ENCODE measurements at regions not wholly inside any gene's neighbourhood (a gene's known extent, or its start where the extent isn't known, plus 50 kb on each side); places are given as distances from the start of the nearest gene placed in this dataset.

DNA sequence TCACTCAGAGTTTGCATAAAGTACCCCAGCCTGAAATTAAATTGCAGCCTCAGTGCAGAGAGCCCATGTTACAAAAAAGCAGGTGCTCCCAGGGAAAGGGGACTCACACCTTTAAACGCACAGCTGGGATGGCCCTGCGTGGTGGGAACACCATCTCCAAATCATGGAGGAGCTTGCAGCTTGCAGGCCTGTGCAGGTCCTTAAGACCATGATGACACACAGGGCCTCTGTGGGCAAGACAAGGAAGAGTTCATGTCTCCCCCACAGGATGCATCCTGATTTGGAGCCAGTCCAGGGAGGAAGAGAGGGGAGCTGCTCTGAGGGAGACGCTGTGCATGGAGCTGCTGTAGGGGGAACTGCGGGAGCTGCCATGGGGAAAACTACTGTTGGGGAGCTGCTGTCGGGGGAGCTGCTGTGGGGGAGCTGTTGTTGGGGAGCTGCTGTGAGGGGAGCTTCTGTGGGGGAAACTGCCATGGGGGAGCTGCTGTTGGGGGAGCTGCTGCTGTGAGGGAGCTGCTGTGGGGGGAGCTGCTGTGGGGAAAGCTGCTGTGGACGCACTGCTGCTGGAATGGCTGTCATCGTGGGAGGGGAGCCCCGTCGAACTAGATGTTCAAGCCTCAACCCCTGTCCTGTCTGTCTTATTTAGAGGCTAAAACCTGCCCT lies 113.9 kb downstream of the MATN1 start:
- no peak for DNase-seq

DNA sequence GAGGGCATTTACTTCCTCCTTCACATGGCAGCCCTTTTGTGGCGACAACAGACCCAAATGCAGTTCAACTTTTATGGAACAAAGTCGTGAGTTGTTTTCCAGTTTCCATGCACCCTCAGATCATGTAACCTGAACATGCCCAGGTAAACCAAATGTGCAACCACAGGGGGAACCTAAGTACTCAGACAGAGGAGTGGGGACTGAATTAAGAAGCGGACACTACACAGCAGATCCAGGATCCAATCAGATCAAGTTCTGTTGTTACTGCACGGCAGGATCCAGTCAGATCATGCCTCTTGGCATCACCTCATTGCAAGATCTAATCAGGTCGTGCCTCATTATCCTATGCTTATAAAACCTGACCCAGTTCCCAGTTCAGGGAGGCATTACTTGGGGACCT lies 115.7 kb downstream of the MATN1 start:
- DNase-seq, result no peak

DNA sequence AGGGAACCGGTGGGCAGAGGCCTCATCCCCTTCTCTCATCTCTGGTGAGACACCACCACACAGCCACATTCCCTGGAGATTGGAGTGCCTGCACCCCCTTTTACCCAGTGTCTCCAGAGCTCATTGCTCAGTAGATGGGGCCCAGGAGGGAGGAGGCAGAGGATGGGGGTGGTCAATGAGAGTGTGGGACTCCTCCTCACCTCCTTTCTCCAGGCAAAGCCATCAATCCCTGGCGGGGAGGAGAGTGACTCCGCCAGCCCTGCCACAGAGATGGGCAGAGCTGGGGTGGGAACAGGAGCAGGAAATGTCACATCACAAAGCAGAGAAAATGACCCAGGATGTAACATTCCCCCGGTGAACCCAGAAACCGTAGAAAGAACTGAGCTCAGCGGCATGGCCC lies 117.2 kb downstream of the MATN1 start:
- DNase-seq, result no peak

DNA sequence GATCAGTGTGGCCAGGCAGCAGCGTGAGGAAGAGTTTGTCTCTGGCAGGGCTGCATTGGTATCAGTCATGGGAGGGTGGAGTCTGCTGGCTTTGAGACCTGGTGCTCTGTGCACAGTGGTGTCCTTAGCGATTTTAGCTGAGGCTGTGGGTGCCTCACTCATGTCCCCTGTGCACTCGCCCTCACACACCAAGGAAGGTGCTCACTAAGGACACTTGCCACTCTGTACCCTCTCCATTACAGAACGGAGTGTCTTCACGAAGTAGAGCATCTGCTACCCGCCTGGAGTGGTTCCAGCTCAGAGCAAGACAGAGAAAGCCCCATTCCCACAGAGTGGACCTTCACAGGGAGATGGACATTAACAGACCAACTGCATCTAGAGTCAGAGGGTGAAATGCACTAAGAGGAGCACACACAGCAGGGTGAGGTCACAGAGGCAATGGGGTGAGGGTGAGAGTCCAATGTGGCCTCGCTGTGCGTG lies 117.9 kb downstream of the MATN1 start:
- no peak for DNase-seq

- DNase-seq, result no peak
Observed at GRCh38 chr1:30604801-30605440, 118.5 kb downstream of the MATN1 start.

DNA sequence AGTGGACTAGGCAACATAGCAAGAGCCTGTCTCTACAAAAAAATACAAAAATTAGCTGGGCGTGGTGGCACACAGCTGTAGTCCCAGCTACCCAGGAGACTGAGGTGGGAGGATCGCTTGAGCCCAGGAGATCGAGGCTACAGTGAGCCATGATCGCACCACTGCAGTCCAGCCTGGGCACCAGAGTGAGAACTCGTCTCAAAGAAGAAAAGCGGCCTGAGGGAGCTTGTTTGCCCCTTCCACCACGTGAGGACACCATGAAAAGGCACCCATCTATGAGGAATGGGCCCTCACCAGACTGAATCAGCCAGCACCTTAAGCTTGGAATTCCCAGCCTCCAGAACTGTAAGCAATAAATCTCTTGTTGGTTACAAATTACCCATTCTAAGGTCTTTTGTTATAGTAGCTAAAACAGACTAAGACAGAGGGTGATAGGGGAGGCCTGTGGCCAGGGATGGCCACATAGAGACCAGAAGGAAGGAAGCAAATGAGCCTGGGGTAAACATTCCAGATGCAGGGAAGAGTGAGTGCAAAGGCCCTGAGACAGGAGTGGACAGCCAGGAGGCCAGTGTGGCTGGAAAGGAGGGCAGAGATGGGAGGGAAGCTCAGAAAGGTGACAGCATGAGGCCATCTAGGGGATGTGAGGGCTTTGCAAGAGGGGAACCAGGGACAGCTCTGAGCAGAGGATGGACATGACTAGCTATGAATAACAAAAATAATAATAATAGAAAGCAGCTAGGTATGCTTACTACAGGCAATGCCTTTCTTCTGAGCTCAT lies 120.1 kb downstream of the MATN1 start:
- no peak for DNase-seq

DNA sequence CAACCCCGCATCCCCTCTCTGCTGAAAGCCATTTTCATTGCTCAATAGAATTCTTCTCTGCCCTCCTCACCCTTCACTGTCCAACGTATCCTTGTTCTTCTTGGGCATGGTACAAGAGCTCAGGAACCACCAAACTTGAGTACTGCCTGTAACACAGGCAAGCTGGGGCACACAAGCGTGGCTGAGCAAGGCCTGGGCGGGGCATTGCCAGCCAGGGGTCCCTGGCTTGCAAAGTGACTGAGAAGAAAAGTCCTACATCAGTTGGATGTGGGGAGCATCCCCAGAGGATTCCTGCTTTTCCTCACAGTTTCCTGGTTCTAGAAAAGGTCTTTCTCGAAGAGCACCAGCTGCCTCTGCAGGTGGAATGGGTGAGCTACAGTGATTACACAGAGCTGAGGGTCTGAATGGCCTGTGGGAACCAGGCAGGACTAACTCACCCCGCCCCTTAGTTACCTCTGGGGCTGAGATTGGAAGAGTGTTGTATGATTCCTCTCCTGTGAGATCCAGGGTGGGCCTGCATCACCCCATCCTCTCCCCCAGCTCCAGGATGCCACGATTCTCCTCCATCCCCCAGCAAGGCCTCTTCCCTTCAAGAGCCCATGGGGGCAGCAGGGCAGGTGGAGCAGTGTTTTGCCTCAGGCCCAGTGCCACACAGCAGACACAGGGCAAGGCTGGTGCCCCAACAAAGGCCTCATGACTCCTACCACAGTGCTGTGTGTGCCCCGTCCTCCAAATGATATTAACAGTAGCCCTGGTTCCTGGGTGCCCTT lies 121.9 kb downstream of the MATN1 start:
- no peak for DNase-seq

- no peak for DNase-seq
Observed at GRCh38 chr1:30600706-30601105, 122.7 kb downstream of the MATN1 start.

GRCh38 chr1:30600258-30600657 lies 123.1 kb downstream of the MATN1 start:
- no peak for DNase-seq

DNA sequence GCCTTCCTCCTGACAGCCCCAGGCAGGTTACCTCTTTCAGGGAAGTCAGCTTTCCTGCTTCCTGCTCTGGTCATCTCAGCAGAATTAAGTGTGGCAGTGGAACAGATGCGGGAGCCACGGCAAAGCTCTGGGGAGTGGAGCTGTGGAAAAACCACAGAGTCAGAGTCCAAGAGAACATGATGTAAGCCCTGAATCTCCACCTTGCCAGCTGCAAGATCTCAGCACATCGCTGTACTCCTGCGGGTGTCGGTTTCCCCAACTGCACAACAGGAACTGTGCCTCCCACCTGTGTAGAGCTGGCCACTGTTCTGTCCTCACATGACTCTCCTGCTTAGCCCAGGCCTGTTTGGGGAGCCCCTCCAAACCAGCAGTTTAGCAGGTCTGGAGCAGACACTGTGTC lies 123.7 kb downstream of the MATN1 start:
- DNase-seq, result no peak

- no peak for DNase-seq
Observed at GRCh38 chr1:30598571-30599114, 124.7 kb downstream of the MATN1 start.

GRCh38 chr1:30597711-30598110 lies 125.7 kb downstream of the MATN1 start:
- no peak for DNase-seq

DNA sequence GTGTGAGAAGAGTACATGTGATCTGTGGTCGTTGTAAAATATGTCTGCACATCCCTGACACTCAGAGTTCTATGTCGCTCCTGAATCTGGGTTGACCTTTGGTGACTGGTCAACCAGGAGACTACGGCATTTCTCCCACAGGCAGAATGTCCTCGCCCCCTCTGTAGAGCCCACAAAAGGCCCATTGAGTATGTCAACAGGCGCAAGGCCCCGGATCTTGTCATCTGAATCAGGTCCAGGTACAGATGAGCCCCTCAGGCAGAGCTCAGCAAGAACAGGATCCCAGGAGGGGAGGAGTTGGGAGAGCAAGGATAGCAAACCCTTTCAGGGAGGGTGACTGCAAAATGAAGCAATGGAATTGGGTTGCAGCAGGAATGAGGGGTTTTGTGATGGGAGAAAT lies 126.5 kb downstream of the MATN1 start:
- DNase-seq, result no peak

GRCh38 chr1:30596470-30596869 lies 126.9 kb downstream of the MATN1 start:
- DNase-seq, result no peak

- no peak for DNase-seq
Observed at GRCh38 chr1:30589083-30589482, 134.3 kb downstream of the MATN1 start.

DNA sequence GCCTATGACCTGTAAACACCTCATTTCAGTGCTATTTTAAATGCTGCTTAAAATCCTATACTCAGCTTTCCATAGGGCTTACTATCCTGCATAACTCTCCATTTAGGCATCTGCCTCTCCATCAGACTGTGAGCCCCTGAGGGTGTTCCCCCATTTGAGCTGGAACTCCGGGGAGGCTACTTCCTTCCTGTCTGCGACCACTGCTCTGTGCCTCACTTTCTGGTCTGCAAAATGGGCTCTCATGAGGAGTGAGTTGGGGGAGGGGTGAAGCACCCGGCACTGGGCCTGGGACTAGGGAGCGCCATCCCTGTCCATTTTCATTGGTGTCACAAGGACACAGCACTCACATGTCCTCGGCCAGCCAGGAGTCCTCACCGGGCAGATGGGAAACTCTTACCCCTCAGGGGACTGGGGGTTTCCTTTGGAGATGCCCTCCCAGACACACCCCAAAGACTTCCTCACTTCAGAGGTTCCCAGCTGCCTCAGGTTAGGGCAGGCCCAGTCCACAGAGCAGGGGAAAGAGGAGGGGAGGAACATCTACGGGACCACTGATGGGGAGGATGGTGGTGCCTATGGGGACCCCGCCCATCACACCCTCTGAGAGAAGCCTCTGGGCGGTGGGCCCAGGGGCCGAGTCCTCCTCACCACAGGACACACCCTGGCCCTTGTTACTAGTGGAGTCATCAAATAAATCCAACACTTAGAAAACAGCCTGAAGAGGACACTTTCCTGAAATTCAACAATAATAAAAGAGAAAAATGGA lies 134.9 kb downstream of the MATN1 start:
- no peak for DNase-seq

DNA sequence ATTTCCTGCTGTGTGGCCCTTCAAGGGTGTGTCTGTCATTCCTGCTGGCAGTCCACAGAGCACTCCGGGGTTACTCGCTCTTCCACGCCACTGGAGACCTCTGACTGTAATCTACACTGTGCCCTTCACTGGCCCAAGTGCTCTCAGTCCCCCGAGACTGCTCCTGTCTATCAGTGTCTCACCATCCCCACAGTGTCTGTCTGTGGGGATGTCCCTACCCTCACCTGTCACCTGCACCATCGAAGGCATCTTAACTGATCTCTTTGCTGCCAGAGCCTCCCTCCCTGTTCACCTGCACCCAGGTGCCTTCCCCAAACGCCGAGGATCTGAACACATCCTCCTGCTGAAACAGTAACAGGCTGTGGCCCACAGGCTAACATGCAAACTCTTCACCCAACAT lies 136.7 kb downstream of the MATN1 start:
- no peak for DNase-seq

- no peak for DNase-seq
Observed at GRCh38 chr1:30579580-30579979, 143.8 kb downstream of the MATN1 start.

DNA sequence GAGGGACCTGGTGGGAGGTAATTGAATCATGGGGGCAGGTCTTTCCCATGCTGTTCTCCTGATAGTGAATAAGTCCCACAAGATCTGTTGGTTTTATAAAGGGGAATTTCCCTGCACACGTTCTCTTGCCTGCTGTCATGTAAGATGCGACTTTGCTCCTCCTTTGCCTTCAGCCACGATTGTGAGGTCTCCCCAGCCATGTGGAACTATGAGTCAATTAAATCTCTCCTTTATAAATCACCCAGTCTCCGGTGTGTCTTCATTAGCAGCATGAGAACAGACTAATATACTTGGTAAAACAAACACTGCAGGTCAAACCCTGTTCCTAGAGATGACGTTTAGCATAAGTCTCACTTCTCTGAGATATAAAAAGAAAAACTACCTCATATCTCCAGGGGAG lies 148.3 kb downstream of the MATN1 start:
- DNase-seq, result no peak

GRCh38 chr1:30572192-30572591 lies 151.2 kb downstream of the MATN1 start:
- DNase-seq, result peak; percentile 18

- DNase-seq, result no peak
Observed at GRCh38 chr1:30571380-30571779, 152.0 kb downstream of the MATN1 start.

DNA sequence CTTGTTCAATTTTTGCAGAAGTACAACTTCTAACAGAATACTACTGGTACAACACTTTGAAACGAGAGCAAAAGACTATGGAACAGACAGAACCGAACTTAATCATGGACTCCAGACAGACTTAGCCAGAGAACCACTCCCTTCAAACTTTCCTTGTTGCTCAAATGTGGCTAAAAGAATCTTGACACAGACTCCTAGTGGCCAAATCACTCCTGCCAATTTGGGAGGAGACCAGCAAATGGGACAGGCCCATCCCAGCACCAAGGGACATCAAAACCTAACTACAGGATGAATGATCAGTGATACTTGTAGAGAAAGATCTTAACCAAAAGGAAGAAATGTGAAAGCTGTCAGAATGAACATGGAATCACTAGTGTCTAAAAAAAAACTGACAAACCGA lies 154.0 kb downstream of the MATN1 start:
- DNase-seq, result no peak
